WERI-Rb-1 (cell line): ENCODE measurements at regions not wholly inside any gene's neighbourhood (a gene's known extent, or its start where the extent isn't known, plus 50 kb on each side); places are given as distances from the start of the nearest gene placed in this dataset.

ENCODE experiments used
- DNase-seq: peaks from one replicate; pipeline ENCODE4 v3.0.0-alpha.2; 2020
- H3K27ac ChIP-seq: fragments of 250-450 bp; sonication (Bioruptor Pico); 2 replicates; pipeline ENCODE4 v1.5.1; 2020; ENCODE audit warnings: mild to moderate bottlenecking, moderate library complexity
- H3K27me3 ChIP-seq: fragments of 250-450 bp; sonication (Bioruptor Pico); 2 replicates; pipeline ENCODE4 v1.5.1; 2021; ENCODE audit warnings: mild to moderate bottlenecking, low read depth, moderate library complexity; ENCODE audit not compliant: insufficient read depth, severe bottlenecking
- H3K36me3 ChIP-seq: fragments of 250-450 bp; sonication (Bioruptor Pico); 2 replicates; pipeline ENCODE4 v1.5.1; 2020; ENCODE audit warnings: mild to moderate bottlenecking, moderate library complexity
- H3K4me3 ChIP-seq: 2 replicates; pipeline ENCODE4 v1.5.1; 2011; ENCODE audit warnings: low read depth, mild to moderate bottlenecking, control low read depth, low read length
- H3K9me3 ChIP-seq: fragments of 250-450 bp; sonication (Bioruptor Pico); 2 replicates; pipeline ENCODE4 v1.5.1; 2021; ENCODE audit warnings: mild to moderate bottlenecking, moderate library complexity; ENCODE audit not compliant: severe bottlenecking
- CTCF ChIP-seq: IDR thresholded peaks from 2 replicates; pipeline ENCODE4 v1.5.1; 2011; ENCODE audit warnings: low read depth, mild to moderate bottlenecking, control low read depth, inconsistent platforms, low read length

GRCh38 chr4:18798123-18798522, 776.6 kb upstream of the LCORL start:
- no peaks in the 10 kb centered on the region for H3K36me3 ChIP-seq
- no peak for TF ChIP-seq CTCF
- H3K9me3 ChIP-seq: no peaks in the 10 kb centered on the region
- H3K27ac ChIP-seq: no peak overlapping the region
- H3K4me3 ChIP-seq: no peak overlapping the region
- H3K27me3 ChIP-seq: no peaks in the 10 kb centered on the region
- DNase-seq: no peak

- Histone ChIP-seq H3K9me3 (no peaks in the 10 kb centered on the region), H3K4me3 (no peak overlapping the region), H3K27ac (no peak overlapping the region), H3K36me3 (no peaks in the 10 kb centered on the region), H3K27me3 (no peaks in the 10 kb centered on the region)
- no peak for DNase-seq
- no peak for TF ChIP-seq CTCF
Observed at GRCh38 chr4:18795794-18796193, 774.2 kb upstream of the LCORL start.

- no peak for DNase-seq
- no peak for TF ChIP-seq CTCF
- no peaks in the 10 kb centered on the region for H3K9me3 ChIP-seq
- no peak overlapping the region for H3K27ac ChIP-seq
- H3K4me3 ChIP-seq: no peak overlapping the region
- H3K36me3 ChIP-seq: no peaks in the 10 kb centered on the region
- no peaks in the 10 kb centered on the region for H3K27me3 ChIP-seq
Observed at GRCh38 chr4:18777190-18777930, 755.8 kb upstream of the LCORL start.

GRCh38 chr4:18767921-18768320, 746.4 kb upstream of the LCORL start:
- Histone ChIP-seq H3K4me3 (no peak overlapping the region), H3K36me3 (no peaks in the 10 kb centered on the region), H3K27me3 (no peaks in the 10 kb centered on the region), H3K9me3 (no peaks in the 10 kb centered on the region), H3K27ac (no peak overlapping the region)
- TF ChIP-seq CTCF: no peak
- no peak for DNase-seq

GRCh38 chr4:18756671-18757070, 735.1 kb upstream of the LCORL start:
- no peak for TF ChIP-seq CTCF
- DNase-seq: no peak
- Histone ChIP-seq H3K27me3 (no peaks in the 10 kb centered on the region), H3K4me3 (no peak overlapping the region), H3K9me3 (no peaks in the 10 kb centered on the region), H3K27ac (no peak overlapping the region), H3K36me3 (no peaks in the 10 kb centered on the region)

GRCh38 chr4:18754180-18754579, 732.6 kb upstream of the LCORL start:
- H3K27ac ChIP-seq: no peak overlapping the region
- H3K36me3 ChIP-seq: no peaks in the 10 kb centered on the region
- no peaks in the 10 kb centered on the region for H3K9me3 ChIP-seq
- no peak overlapping the region for H3K4me3 ChIP-seq
- no peaks in the 10 kb centered on the region for H3K27me3 ChIP-seq
- no peak for TF ChIP-seq CTCF
- no peak for DNase-seq
